ENCODE measurements at regions not wholly inside any gene's neighbourhood (a gene's known extent, or its start where the extent isn't known, plus 50 kb on each side); places are given as distances from the start of the nearest gene placed in this dataset.

DNA sequence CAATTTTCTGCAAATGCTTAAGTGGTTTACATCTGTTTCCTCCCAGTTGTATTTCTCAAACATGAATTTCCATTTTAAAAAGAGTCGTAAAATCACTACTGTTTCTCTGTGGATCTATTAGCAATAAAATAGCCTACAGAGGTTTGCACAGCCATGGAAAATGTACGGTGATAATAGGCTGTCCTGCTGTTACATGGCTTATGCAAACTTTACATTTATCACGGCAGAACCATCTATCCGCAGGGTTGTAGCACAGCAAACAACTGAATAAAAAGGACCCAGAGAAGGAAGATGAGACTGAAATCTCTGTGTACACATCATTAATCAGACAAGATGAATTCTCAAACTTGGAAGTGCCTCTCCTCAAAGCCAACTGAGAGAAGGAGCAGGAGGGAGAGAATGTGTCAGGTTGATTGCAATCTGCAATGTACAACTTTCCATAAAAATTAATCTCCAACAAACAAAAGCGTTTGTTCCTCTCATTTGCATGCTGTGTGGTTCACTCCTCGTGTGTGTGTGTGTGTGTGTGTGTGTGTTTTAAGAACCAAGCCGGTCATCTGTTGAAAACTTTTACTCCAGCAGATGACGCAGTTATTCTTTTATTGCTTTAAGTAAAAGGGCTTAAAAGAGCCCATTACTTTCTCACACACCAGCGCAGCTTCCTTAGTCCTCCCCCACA, 279.3 kb downstream of the SKAP2 start:
- TF ChIP-seq CTCF (IDR thresholded peaks at IDR 0.05) (no peak), EZH2 (IDR thresholded peaks at IDR 0.05) (no peak)

Measured in neural progenitor cell (in vitro differentiated cells).